ENCODE measurements at regions not wholly inside any gene's neighbourhood (a gene's known extent, or its start where the extent isn't known, plus 50 kb on each side); places are given as distances from the start of the nearest gene placed in this dataset.
A peak's percentile ranks its signal among the peaks of the same experiment; 100 is the strongest.
"Not testable (repeated sequence)": the region's sequence is repeated elsewhere in the genome, so short reads cannot be mapped to it uniquely, and the experiment has no call there.

GRCh38 chr21:21969211-21969610 is 971.0 kb downstream of the NCAM2 start:
- H3K9me3 Mint-ChIP-seq, result peaks cover 9 to 22% (median 12%) of the 10 kb centered on the region in 7 donors
- H3K4me3 Mint-ChIP-seq, result no peak overlapping the region
- H3K27ac ChIP-seq (ENCODE audit: insufficient read depth, low read length, poor library complexity, severe bottlenecking), result no peak overlapping the region
- no peak overlapping the region for H3K27ac Mint-ChIP-seq
- no peak for ATAC-seq (ENCODE audit: low read depth in 2 of 2)
- H3K4me1 Mint-ChIP-seq, result no peaks in the 10 kb centered on the region
- no peaks in the 10 kb centered on the region for H3K36me3 Mint-ChIP-seq
- H3K9me3 ChIP-seq (ENCODE audit: control insufficient read depth in 2 of 2, low read length in 2 of 2), result peaks cover 0 to 4% of the 10 kb centered on the region in 2 experiments
- H3K36me3 ChIP-seq (ENCODE audit: control insufficient read depth, insufficient read depth, low read length), result no peaks in the 10 kb centered on the region
- H3K4me1 ChIP-seq (ENCODE audit: control insufficient read depth, insufficient read depth, low read length, poor library complexity, severe bottlenecking), result no peaks in the 10 kb centered on the region
- no peak for DNase-seq
- H3K27me3 Mint-ChIP-seq, result no peaks in the 10 kb centered on the region
- H3K27me3 ChIP-seq (ENCODE audit: control insufficient read depth, insufficient read depth, low read length), result no peaks in the 10 kb centered on the region
- H3K4me3 ChIP-seq (ENCODE audit: low read depth, low read length), result no peak overlapping the region

GRCh38 chr21:21971384-21971783 is 973.2 kb downstream of the NCAM2 start:
- no peak overlapping the region for H3K4me3 Mint-ChIP-seq
- no peak overlapping the region for H3K27ac Mint-ChIP-seq
- H3K9me3 Mint-ChIP-seq, result peaks cover 9 to 25% (median 13%) of the 10 kb centered on the region in 7 donors
- Histone ChIP-seq H3K4me3 (ENCODE audit: low read depth, low read length) (no peak overlapping the region), H3K36me3 (ENCODE audit: control insufficient read depth, insufficient read depth, low read length) (no peaks in the 10 kb centered on the region), H3K4me1 (ENCODE audit: control insufficient read depth, insufficient read depth, low read length, poor library complexity, severe bottlenecking) (no peaks in the 10 kb centered on the region), H3K27ac (ENCODE audit: insufficient read depth, low read length, poor library complexity, severe bottlenecking) (no peak overlapping the region), H3K9me3 (ENCODE audit: control insufficient read depth in 2 of 2, low read length in 2 of 2) (peaks cover 0 to 4% of the 10 kb centered on the region in 2 experiments), H3K27me3 (ENCODE audit: control insufficient read depth, insufficient read depth, low read length) (no peaks in the 10 kb centered on the region)
- ATAC-seq (ENCODE audit: low read depth in 2 of 2) (no peak), DNase-seq (no peak)
- H3K36me3 Mint-ChIP-seq, result no peaks in the 10 kb centered on the region
- no peaks in the 10 kb centered on the region for H3K27me3 Mint-ChIP-seq
- no peaks in the 10 kb centered on the region for H3K4me1 Mint-ChIP-seq

- Histone ChIP-seq H3K27me3 (ENCODE audit: control insufficient read depth, insufficient read depth, low read length) (no peaks in the 10 kb centered on the region), H3K4me3 (ENCODE audit: low read depth, low read length) (no peak overlapping the region), H3K9me3 (ENCODE audit: control insufficient read depth in 2 of 2, low read length in 2 of 2) (peaks cover 0 to 7% of the 10 kb centered on the region in 2 experiments), H3K27ac (ENCODE audit: insufficient read depth, low read length, poor library complexity, severe bottlenecking) (no peak overlapping the region), H3K36me3 (ENCODE audit: control insufficient read depth, insufficient read depth, low read length) (no peaks in the 10 kb centered on the region), H3K4me1 (ENCODE audit: control insufficient read depth, insufficient read depth, low read length, poor library complexity, severe bottlenecking) (no peaks in the 10 kb centered on the region)
- no peaks in the 10 kb centered on the region for H3K27me3 Mint-ChIP-seq
- no peak for ATAC-seq (ENCODE audit: low read depth in 2 of 2)
- H3K36me3 Mint-ChIP-seq, result no peaks in the 10 kb centered on the region
- H3K9me3 Mint-ChIP-seq, result peaks cover 7 to 18% (median 11%) of the 10 kb centered on the region in 7 donors
- H3K27ac Mint-ChIP-seq, result no peak overlapping the region
- DNase-seq, result no peak
- peak overlapping the region in 1 of 4 donors; percentile 43 for H3K4me3 Mint-ChIP-seq
- no peaks in the 10 kb centered on the region for H3K4me1 Mint-ChIP-seq
These were observed 975.6 kb downstream of the NCAM2 start for GRCh38 chr21:21973806-21974205.

GRCh38 chr21:21996891-21997290 is 998.7 kb downstream of the NCAM2 start:
- no peaks in the 10 kb centered on the region for H3K27me3 ChIP-seq (ENCODE audit: control insufficient read depth, insufficient read depth, low read length)
- H3K36me3 ChIP-seq (ENCODE audit: control insufficient read depth, insufficient read depth, low read length), result no peaks in the 10 kb centered on the region
- peaks cover 0 to 14% of the 10 kb centered on the region in 2 experiments for H3K9me3 ChIP-seq (ENCODE audit: control insufficient read depth in 2 of 2, low read length in 2 of 2)
- H3K27ac ChIP-seq (ENCODE audit: insufficient read depth, low read length, poor library complexity, severe bottlenecking), result no peak overlapping the region
- Mint-ChIP-seq H3K27ac (no peak overlapping the region), H3K9me3 (peaks cover 2 to 22% (median 11%) of the 10 kb centered on the region in 7 donors), H3K4me1 (no peaks in the 10 kb centered on the region), H3K36me3 (no peaks in the 10 kb centered on the region), H3K4me3 (no peak overlapping the region), H3K27me3 (no peaks in the 10 kb centered on the region)
- ATAC-seq (ENCODE audit: low read depth in 2 of 2) (no peak), DNase-seq (no peak)
- no peak overlapping the region for H3K4me3 ChIP-seq (ENCODE audit: low read depth, low read length)
- no peaks in the 10 kb centered on the region for H3K4me1 ChIP-seq (ENCODE audit: control insufficient read depth, insufficient read depth, low read length, poor library complexity, severe bottlenecking)

- peaks cover 0 to 16% of the 10 kb centered on the region in 2 experiments for H3K9me3 ChIP-seq (ENCODE audit: control insufficient read depth in 2 of 2, low read length in 2 of 2)
- H3K4me1 Mint-ChIP-seq, result no peaks in the 10 kb centered on the region
- H3K36me3 ChIP-seq (ENCODE audit: control insufficient read depth, insufficient read depth, low read length), result no peaks in the 10 kb centered on the region
- no peaks in the 10 kb centered on the region for H3K27me3 ChIP-seq (ENCODE audit: control insufficient read depth, insufficient read depth, low read length)
- H3K36me3 Mint-ChIP-seq, result no peaks in the 10 kb centered on the region
- H3K4me3 Mint-ChIP-seq, result no peak overlapping the region
- H3K4me1 ChIP-seq (ENCODE audit: control insufficient read depth, insufficient read depth, low read length, poor library complexity, severe bottlenecking), result no peaks in the 10 kb centered on the region
- DNase-seq (no peak), ATAC-seq (ENCODE audit: low read depth in 2 of 2) (no peak)
- H3K27ac Mint-ChIP-seq, result no peak overlapping the region
- no peak overlapping the region for H3K4me3 ChIP-seq (ENCODE audit: low read depth, low read length)
- no peak overlapping the region for H3K27ac ChIP-seq (ENCODE audit: insufficient read depth, low read length, poor library complexity, severe bottlenecking)
- H3K9me3 Mint-ChIP-seq, result peaks cover 2 to 23% (median 13%) of the 10 kb centered on the region in 7 donors
- no peaks in the 10 kb centered on the region for H3K27me3 Mint-ChIP-seq
These were observed 999.5 kb downstream of the NCAM2 start for GRCh38 chr21:21997390-21998333.

GRCh38 chr21:22019766-22020165 is 1021.6 kb downstream of the NCAM2 start:
- Histone ChIP-seq H3K9me3 (ENCODE audit: control insufficient read depth in 2 of 2, low read length in 2 of 2) (peaks cover 4 to 12% of the 10 kb centered on the region in 2 experiments), H3K27ac (ENCODE audit: insufficient read depth, low read length, poor library complexity, severe bottlenecking) (no peak overlapping the region), H3K36me3 (ENCODE audit: control insufficient read depth, insufficient read depth, low read length) (no peaks in the 10 kb centered on the region), H3K4me3 (ENCODE audit: low read depth, low read length) (no peak overlapping the region), H3K27me3 (ENCODE audit: control insufficient read depth, insufficient read depth, low read length) (no peaks in the 10 kb centered on the region), H3K4me1 (ENCODE audit: control insufficient read depth, insufficient read depth, low read length, poor library complexity, severe bottlenecking) (no peaks in the 10 kb centered on the region)
- H3K9me3 Mint-ChIP-seq, result peaks cover 1 to 23% (median 8%) of the 10 kb centered on the region in 7 donors
- no peaks in the 10 kb centered on the region for H3K4me1 Mint-ChIP-seq
- no peak overlapping the region for H3K27ac Mint-ChIP-seq
- H3K4me3 Mint-ChIP-seq, result no peak overlapping the region
- DNase-seq (no peak), ATAC-seq (ENCODE audit: low read depth in 2 of 2) (no peak)
- no peaks in the 10 kb centered on the region for H3K36me3 Mint-ChIP-seq
- no peaks in the 10 kb centered on the region for H3K27me3 Mint-ChIP-seq

GRCh38 chr21:22020221-22020620 is 1022.0 kb downstream of the NCAM2 start:
- Histone ChIP-seq H3K4me3 (ENCODE audit: low read depth, low read length) (no peak overlapping the region), H3K27ac (ENCODE audit: insufficient read depth, low read length, poor library complexity, severe bottlenecking) (no peak overlapping the region), H3K9me3 (ENCODE audit: control insufficient read depth in 2 of 2, low read length in 2 of 2) (peaks cover 4 to 12% of the 10 kb centered on the region in 2 experiments), H3K27me3 (ENCODE audit: control insufficient read depth, insufficient read depth, low read length) (no peaks in the 10 kb centered on the region), H3K4me1 (ENCODE audit: control insufficient read depth, insufficient read depth, low read length, poor library complexity, severe bottlenecking) (no peaks in the 10 kb centered on the region), H3K36me3 (ENCODE audit: control insufficient read depth, insufficient read depth, low read length) (no peaks in the 10 kb centered on the region)
- ATAC-seq (ENCODE audit: low read depth in 2 of 2) (no peak), DNase-seq (no peak)
- Mint-ChIP-seq H3K27me3 (no peaks in the 10 kb centered on the region), H3K36me3 (no peaks in the 10 kb centered on the region), H3K4me3 (no peak overlapping the region), H3K27ac (no peak overlapping the region), H3K9me3 (peaks cover 1 to 21% (median 8%) of the 10 kb centered on the region in 7 donors), H3K4me1 (no peaks in the 10 kb centered on the region)

- not testable (repeated sequence) for H3K27me3 Mint-ChIP-seq; DNase-seq; H3K4me1 Mint-ChIP-seq; H3K36me3 ChIP-seq (ENCODE audit: control insufficient read depth, insufficient read depth, low read length); H3K27ac Mint-ChIP-seq; ATAC-seq (ENCODE audit: low read depth in 2 of 2); H3K4me1 ChIP-seq (ENCODE audit: control insufficient read depth, insufficient read depth, low read length, poor library complexity, severe bottlenecking); H3K36me3 Mint-ChIP-seq; H3K4me3 Mint-ChIP-seq; H3K9me3 ChIP-seq (ENCODE audit: control insufficient read depth in 2 of 2, low read length in 2 of 2); H3K27me3 ChIP-seq (ENCODE audit: control insufficient read depth, insufficient read depth, low read length); H3K4me3 ChIP-seq (ENCODE audit: low read depth, low read length); H3K27ac ChIP-seq (ENCODE audit: insufficient read depth, low read length, poor library complexity, severe bottlenecking)
- peaks cover 1 to 16% (median 4%) of the 10 kb centered on the region in 7 donors for H3K9me3 Mint-ChIP-seq
These were observed 1025.7 kb downstream of the NCAM2 start for GRCh38 chr21:22023896-22024295.
